GM19372 (cell line): ENCODE measurements at regions not wholly inside any gene's neighbourhood (a gene's known extent, or its start where the extent isn't known, plus 50 kb on each side); places are given as distances from the start of the nearest gene placed in this dataset.

Experiments
- ATAC-seq: cut with Tn5 transposase; IDR thresholded peaks from one replicate; pipeline ENCODE4 v1.9.1; 2021; ENCODE audit warnings: mild to moderate bottlenecking, low read depth, moderate library complexity; ENCODE audit not compliant: unreplicated experiment

- ATAC-seq: no peak
Measured at GRCh38 chr11:100632941-100633452, 54.1 kb upstream of the ARHGAP42 start.

GRCh38 chr11:100635194-100635593 is 51.9 kb upstream of the ARHGAP42 start:
- ATAC-seq: no peak

- no peak for ATAC-seq
Measured at GRCh38 chr11:100636536-100636935, 50.6 kb upstream of the ARHGAP42 start.
